Trophoblast cell (in vitro differentiated cells and primary cell): ENCODE measurements at regions not wholly inside any gene's neighbourhood (a gene's known extent, or its start where the extent isn't known, plus 50 kb on each side); places are given as distances from the start of the nearest gene placed in this dataset.

Experiments used
- DNase-seq, 2 donors: peaks; one replicate each; pipeline ENCODE4 v3.0.0-alpha.2; 2016
- H2AFZ ChIP-seq: 2 replicates; pipeline ENCODE4 v1.6.1; 2013; ENCODE audit warnings: low read length, moderate library complexity, mild to moderate bottlenecking; ENCODE audit not compliant: insufficient read depth, poor library complexity
- H2AK5ac ChIP-seq: 2 replicates; pipeline ENCODE4 v1.6.1; 2013; ENCODE audit warnings: mild to moderate bottlenecking, low read length
- H2BK120ac ChIP-seq: 2 replicates; pipeline ENCODE4 v1.6.1; 2013; ENCODE audit warnings: low read length, mild to moderate bottlenecking, moderate library complexity; ENCODE audit not compliant: insufficient read depth, poor library complexity
- H2BK12ac ChIP-seq: 2 replicates; pipeline ENCODE4 v1.6.1; 2013; ENCODE audit warnings: mild to moderate bottlenecking, low read length, moderate library complexity
- H2BK5ac ChIP-seq: 2 replicates; pipeline ENCODE4 v1.6.1; 2013; ENCODE audit warnings: low read length, low read depth, moderate library complexity, mild to moderate bottlenecking; ENCODE audit not compliant: poor library complexity
- H3K14ac ChIP-seq: 2 replicates; pipeline ENCODE4 v1.6.1; 2013; ENCODE audit warnings: mild to moderate bottlenecking, low read length
- H3K18ac ChIP-seq: 2 replicates; pipeline ENCODE4 v1.6.1; 2013; ENCODE audit warnings: mild to moderate bottlenecking, low read length
- H3K23ac ChIP-seq: 2 replicates; pipeline ENCODE4 v1.6.1; 2013; ENCODE audit warnings: low read length
- H3K27ac ChIP-seq: 2 replicates; pipeline ENCODE4 v1.5.1; 2013; ENCODE audit warnings: low read depth, mild to moderate bottlenecking, inconsistent platforms, low read length, moderate library complexity
- H3K27me3 ChIP-seq: 2 replicates; pipeline ENCODE4 v1.6.1; 2013; ENCODE audit warnings: inconsistent platforms, mild to moderate bottlenecking, low read length, moderate library complexity; ENCODE audit not compliant: insufficient read depth
- H3K36me3 ChIP-seq, 2 experiments: 1 replicate in 1 of 2; 2 replicates in 1 of 2; pipeline ENCODE4 v1.6.1; 2013; ENCODE audit warnings: low read length in 2 of 2, mild to moderate bottlenecking in 2 of 2, moderate library complexity in 1 of 2; ENCODE audit not compliant: insufficient read depth in 2 of 2, control insufficient read depth in 1 of 2
- H3K4ac ChIP-seq: 2 replicates; pipeline ENCODE4 v1.6.1; 2013; ENCODE audit warnings: low read depth, mild to moderate bottlenecking, low read length, moderate library complexity
- H3K4me1 ChIP-seq, 2 experiments: 1 replicate in 1 of 2; 2 replicates in 1 of 2; pipeline ENCODE4 v1.6.1; 2013; ENCODE audit warnings: low read length in 2 of 2, mild to moderate bottlenecking in 2 of 2, moderate library complexity in 1 of 2; ENCODE audit not compliant: insufficient read depth in 2 of 2, control insufficient read depth in 1 of 2
- H3K4me2 ChIP-seq: 2 replicates; pipeline ENCODE4 v1.6.1; 2013; ENCODE audit warnings: inconsistent platforms, mild to moderate bottlenecking, low read length, moderate library complexity
- H3K4me3 ChIP-seq: 2 replicates; pipeline ENCODE4 v1.5.1; 2013; ENCODE audit warnings: mild to moderate bottlenecking, low read depth, low read length, inconsistent platforms
- H3K79me1 ChIP-seq: one replicate; pipeline ENCODE4 v1.6.1; 2013; ENCODE audit warnings: low read length
- H3K79me2 ChIP-seq: 2 replicates; pipeline ENCODE4 v1.6.1; 2013; ENCODE audit warnings: low read length, mild to moderate bottlenecking; ENCODE audit not compliant: control insufficient read depth, insufficient read depth, poor library complexity
- H3K9ac ChIP-seq: 2 replicates; pipeline ENCODE4 v1.6.1; 2013; ENCODE audit warnings: mild to moderate bottlenecking, low read length
- H3K9me3 ChIP-seq: 2 replicates; pipeline ENCODE4 v1.6.1; 2013; ENCODE audit warnings: low read depth, mild to moderate bottlenecking, control low read depth, inconsistent platforms, low read length; ENCODE audit not compliant: insufficient read depth
- H4K12ac ChIP-seq: 2 replicates; pipeline ENCODE4 v1.6.1; 2013; ENCODE audit warnings: low read depth, mild to moderate bottlenecking, low read length, moderate library complexity
- H4K8ac ChIP-seq: 2 replicates; pipeline ENCODE4 v1.6.1; 2013; ENCODE audit warnings: low read depth, mild to moderate bottlenecking, low read length, moderate library complexity
- H4K91ac ChIP-seq: one replicate; pipeline ENCODE4 v1.6.1; 2013; ENCODE audit warnings: low read depth, mild to moderate bottlenecking, low read length, moderate library complexity
- WGBS: extraction: QIAGEN DNeasy Blood & Tissue Kit; methylation state at CpG from one replicate; pipeline ENCODE4 v1.1.7; 2013; ENCODE audit warnings: missing lambda C conversion rate; ENCODE audit not compliant: insufficient read length, insufficient coverage; ENCODE audit errors: extremely low coverage; 5-methylcytosine and 5-hydroxymethylcytosine counted together

- no CpG with 5 or more reads among the region's 2 CpGs for WGBS
- H3K4me3 ChIP-seq, result no peak overlapping the region
- no peak overlapping the region for H2BK12ac ChIP-seq
- no peak overlapping the region for H3K4me2 ChIP-seq
- no peak overlapping the region for H3K14ac ChIP-seq
- H3K9ac ChIP-seq, result no peak overlapping the region
- H3K23ac ChIP-seq, result no peak overlapping the region
- no peak overlapping the region for H2BK5ac ChIP-seq
- no peak overlapping the region for H4K91ac ChIP-seq
- H2AFZ ChIP-seq, result no peak overlapping the region
- DNase-seq, result peak; percentile 88 to 89
- H3K18ac ChIP-seq, result no peak overlapping the region
- H3K79me2 ChIP-seq, result no peaks in the 10 kb centered on the region
- H3K4ac ChIP-seq, result no peak overlapping the region
- H4K12ac ChIP-seq, result no peak overlapping the region
- H3K9me3 ChIP-seq, result no peaks in the 10 kb centered on the region
- H3K4me1 ChIP-seq, result peaks cover 5 to 7% of the 10 kb centered on the region in 2 experiments
- H4K8ac ChIP-seq, result no peak overlapping the region
- no peak overlapping the region for H2AK5ac ChIP-seq
- no peak overlapping the region for H3K27ac ChIP-seq
- H3K36me3 ChIP-seq, result no peaks in the 10 kb centered on the region
- no peaks in the 10 kb centered on the region for H3K27me3 ChIP-seq
- H3K79me1 ChIP-seq, result no peaks in the 10 kb centered on the region
- no peak overlapping the region for H2BK120ac ChIP-seq
Observed at GRCh38 chr5:7321724-7322123, 74.2 kb upstream of the ADCY2 start.

- WGBS, result no CpG with 5 or more reads among the region's 4 CpGs
- Histone ChIP-seq H3K79me2 (no peaks in the 10 kb centered on the region), H3K4me3 (no peak overlapping the region), H3K18ac (no peak overlapping the region), H2BK120ac (no peak overlapping the region), H4K91ac (no peak overlapping the region), H4K12ac (no peak overlapping the region), H2AFZ (no peak overlapping the region), H3K4me2 (no peak overlapping the region), H3K23ac (no peak overlapping the region), H4K8ac (no peak overlapping the region), H2BK12ac (no peak overlapping the region), H2BK5ac (no peak overlapping the region), H3K79me1 (no peaks in the 10 kb centered on the region), H3K27me3 (no peaks in the 10 kb centered on the region), H3K4ac (no peak overlapping the region), H3K14ac (no peak overlapping the region), H3K4me1 (peaks cover 5 to 7% of the 10 kb centered on the region in 2 experiments), H3K9ac (no peak overlapping the region), H3K36me3 (no peaks in the 10 kb centered on the region), H2AK5ac (no peak overlapping the region), H3K9me3 (no peaks in the 10 kb centered on the region), H3K27ac (no peak overlapping the region)
- no peak for DNase-seq
Observed at GRCh38 chr5:7324919-7325318, 71.0 kb upstream of the ADCY2 start.

GRCh38 chr5:7325975-7326913 lies 69.7 kb upstream of the ADCY2 start:
- no peak overlapping the region for H3K4me2 ChIP-seq
- WGBS, result no CpG with 5 or more reads among the region's 8 CpGs
- no peak overlapping the region for H3K9ac ChIP-seq
- no peak overlapping the region for H2BK12ac ChIP-seq
- no peak overlapping the region for H2BK5ac ChIP-seq
- peaks cover 9 to 13% of the 10 kb centered on the region in 2 experiments for H3K4me1 ChIP-seq
- no peaks in the 10 kb centered on the region for H3K79me2 ChIP-seq
- H3K79me1 ChIP-seq, result no peaks in the 10 kb centered on the region
- no peak overlapping the region for H3K14ac ChIP-seq
- DNase-seq, result no peak
- H3K4ac ChIP-seq, result no peak overlapping the region
- H4K91ac ChIP-seq, result no peak overlapping the region
- H3K27ac ChIP-seq, result no peak overlapping the region
- H3K23ac ChIP-seq, result no peak overlapping the region
- H3K18ac ChIP-seq, result no peak overlapping the region
- H2BK120ac ChIP-seq, result no peak overlapping the region
- no peaks in the 10 kb centered on the region for H3K36me3 ChIP-seq
- no peaks in the 10 kb centered on the region for H3K27me3 ChIP-seq
- H3K9me3 ChIP-seq, result no peaks in the 10 kb centered on the region
- no peak overlapping the region for H4K12ac ChIP-seq
- H2AK5ac ChIP-seq, result no peak overlapping the region
- H2AFZ ChIP-seq, result no peak overlapping the region
- no peak overlapping the region for H4K8ac ChIP-seq
- no peak overlapping the region for H3K4me3 ChIP-seq

- no peak overlapping the region for H3K4me2 ChIP-seq
- no peak overlapping the region for H2BK5ac ChIP-seq
- H3K79me1 ChIP-seq, result no peaks in the 10 kb centered on the region
- H3K14ac ChIP-seq, result no peak overlapping the region
- no peak overlapping the region for H2AFZ ChIP-seq
- H3K4me1 ChIP-seq, result peaks cover 2 to 12% of the 10 kb centered on the region in 2 experiments
- WGBS, result no CpG with 5 or more reads among the region's 4 CpGs
- H4K12ac ChIP-seq, result no peak overlapping the region
- no peaks in the 10 kb centered on the region for H3K27me3 ChIP-seq
- no peak overlapping the region for H2BK12ac ChIP-seq
- H2AK5ac ChIP-seq, result no peak overlapping the region
- H4K8ac ChIP-seq, result no peak overlapping the region
- no peak overlapping the region for H3K4ac ChIP-seq
- no peak overlapping the region for H3K18ac ChIP-seq
- H3K27ac ChIP-seq, result no peak overlapping the region
- H3K9ac ChIP-seq, result no peak overlapping the region
- H3K79me2 ChIP-seq, result no peaks in the 10 kb centered on the region
- no peak overlapping the region for H3K23ac ChIP-seq
- no peak overlapping the region for H3K4me3 ChIP-seq
- no peaks in the 10 kb centered on the region for H3K36me3 ChIP-seq
- no peak overlapping the region for H4K91ac ChIP-seq
- no peak for DNase-seq
- no peak overlapping the region for H2BK120ac ChIP-seq
- no peaks in the 10 kb centered on the region for H3K9me3 ChIP-seq
Observed at GRCh38 chr5:7329141-7329540, 66.8 kb upstream of the ADCY2 start.
